Esophagus mucosa (tissue), 1 donor: ENCODE measurements at regions not wholly inside any gene's neighbourhood (a gene's known extent, or its start where the extent isn't known, plus 50 kb on each side); places are given as distances from the start of the nearest gene placed in this dataset.
"Not testable (repeated sequence)": the region's sequence is repeated elsewhere in the genome, so short reads cannot be mapped to it uniquely, and the experiment has no call there.

Source experiments
- ATAC-seq: fragments of 200-7000 bp; cut with Tn5 transposase; one replicate; pipeline ENCODE4 v1.9.1; 2020
- donor health status: DM: yes; HTN: yes; CAD: no.

- peak; percentile 49 for ATAC-seq
Measured at GRCh38 chr2:224650815-224651439, 65.2 kb downstream of the CCDC195 start.

- ATAC-seq = not testable (repeated sequence)
Measured at GRCh38 chr2:224647684-224648083, 62.5 kb upstream of the CUL3 start.

GRCh38 chr2:224646242-224646846 is 61.2 kb upstream of the CUL3 start:
- ATAC-seq = no peak

GRCh38 chr2:224645722-224646121 is 60.6 kb upstream of the CUL3 start:
- ATAC-seq = peak; percentile 81

GRCh38 chr2:224640679-224641078 is 55.5 kb upstream of the CUL3 start:
- ATAC-seq = no peak

GRCh38 chr2:224638301-224638823 is 53.2 kb upstream of the CUL3 start:
- peak; percentile 33 for ATAC-seq
